Ovary (tissue), 7 donors: ENCODE measurements at regions not wholly inside any gene's neighbourhood (a gene's known extent, or its start where the extent isn't known, plus 50 kb on each side); places are given as distances from the start of the nearest gene placed in this dataset.

Source experiments
- DNase-seq, 5 donors: peaks; one replicate each; pipeline ENCODE4 v3.0.0-alpha.2; 2019 to 2020
- H3K27ac ChIP-seq, 2 donors: fragments of 200-600 bp; one replicate each; pipeline versions ENCODE4 v1.5.1 to v1.8.0; 2019 to 2022
- H3K27me3 ChIP-seq: fragments of 200-600 bp; one replicate; pipeline ENCODE4 v1.8.0; 2022
- H3K36me3 ChIP-seq: fragments of 200-600 bp; sonication (generic); one replicate; pipeline ENCODE4 v1.5.1; 2019
- H3K4me1 ChIP-seq: one replicate; pipeline ENCODE4 v1.8.1; 2013; ENCODE audit warnings: mild to moderate bottlenecking, moderate library complexity; ENCODE audit not compliant: insufficient read depth
- H3K4me3 ChIP-seq: fragments of 200-600 bp; sonication (generic); one replicate; pipeline ENCODE4 v1.5.1; 2017
- H3K9me3 ChIP-seq, 2 donors: fragments of 200-600 bp in 1 of 2; sonication (generic) in 1 of 2; one replicate each; pipeline versions ENCODE4 v1.5.1 to v1.8.1; 2013 to 2019; ENCODE audit warnings: mild to moderate bottlenecking in 1 of 2, moderate library complexity in 1 of 2
- EP300 ChIP-seq: sonication (generic); formaldehyde crosslinking; IDR thresholded peaks from one replicate; pipeline ENCODE4 v1.6.1; 2017; ENCODE audit warnings: antibody characterized with exemption
- POLR2A ChIP-seq: fragments of 450-650 bp; IDR thresholded peaks from one replicate; pipeline ENCODE4 v1.6.1; 2017; ENCODE audit warnings: antibody characterized with exemption, mild to moderate bottlenecking, moderate library complexity
- WGBS, 3 donors: extraction: QIAGEN DNeasy Blood & Tissue Kit in 1 of 3; methylation state at CpG; one replicate each; pipeline versions ENCODE4 v1.1.5 to v1.1.7; 2013 to 2017; 5-methylcytosine and 5-hydroxymethylcytosine counted together
- intact Hi-C, 4 donors: fragments of 100-400 bp; cut with DNase I; formaldehyde crosslinking; loops; one replicate each; pipeline versions ENCODE4 v1.11.0 to v1.15.1; 2022 to 2023
- TF ChIP-seq, protein P1 (sequence below), 3 donors: fragments of 450-650 bp in 2 of 3; fragments of 200-600 bp in 1 of 3; IDR thresholded peaks; one replicate each; pipeline versions ENCODE4 v1.5.1 to v1.8.0; 2016 to 2022; ENCODE audit warnings: antibody characterized with exemption in 3 of 3, mild to moderate bottlenecking in 1 of 3
- donor health status: DM: no; HTN: no; CAD: no; lungs with moderate emphysema.
- donor health status: DM: no; HTN: no; CAD: no.
- donor health status: Bipolar disorder and iron deficiency.
- donor health status: DM: no; HTN: no; CAD: no.
- donor health status: DM: yes; HTN: yes; CAD: no.

GRCh38 chr1:224541072-224541790 lies 74.9 kb upstream of the CNIH3 start:
- DNase-seq: no peak
- intact Hi-C loops: no loop called here
- H3K4me3 ChIP-seq: no peak overlapping the region
- H3K27ac ChIP-seq: no peak overlapping the region
- no peaks in the 10 kb centered on the region for H3K27me3 ChIP-seq
- 38 to 58% (median 50%) methylated on average over 3 of the region's 3 CpGs for WGBS, 3 donors
- H3K4me1 ChIP-seq: no peaks in the 10 kb centered on the region
- no peaks in the 10 kb centered on the region for H3K36me3 ChIP-seq
- TF ChIP-seq, protein P1, sequence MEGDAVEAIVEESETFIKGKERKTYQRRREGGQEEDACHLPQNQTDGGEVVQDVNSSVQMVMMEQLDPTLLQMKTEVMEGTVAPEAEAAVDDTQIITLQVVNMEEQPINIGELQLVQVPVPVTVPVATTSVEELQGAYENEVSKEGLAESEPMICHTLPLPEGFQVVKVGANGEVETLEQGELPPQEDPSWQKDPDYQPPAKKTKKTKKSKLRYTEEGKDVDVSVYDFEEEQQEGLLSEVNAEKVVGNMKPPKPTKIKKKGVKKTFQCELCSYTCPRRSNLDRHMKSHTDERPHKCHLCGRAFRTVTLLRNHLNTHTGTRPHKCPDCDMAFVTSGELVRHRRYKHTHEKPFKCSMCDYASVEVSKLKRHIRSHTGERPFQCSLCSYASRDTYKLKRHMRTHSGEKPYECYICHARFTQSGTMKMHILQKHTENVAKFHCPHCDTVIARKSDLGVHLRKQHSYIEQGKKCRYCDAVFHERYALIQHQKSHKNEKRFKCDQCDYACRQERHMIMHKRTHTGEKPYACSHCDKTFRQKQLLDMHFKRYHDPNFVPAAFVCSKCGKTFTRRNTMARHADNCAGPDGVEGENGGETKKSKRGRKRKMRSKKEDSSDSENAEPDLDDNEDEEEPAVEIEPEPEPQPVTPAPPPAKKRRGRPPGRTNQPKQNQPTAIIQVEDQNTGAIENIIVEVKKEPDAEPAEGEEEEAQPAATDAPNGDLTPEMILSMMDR (IDR thresholded peaks at IDR 0.05): no peak
- no peak for TF ChIP-seq POLR2A
- no peak for TF ChIP-seq EP300
- no peaks in the 10 kb centered on the region for H3K9me3 ChIP-seq

DNA sequence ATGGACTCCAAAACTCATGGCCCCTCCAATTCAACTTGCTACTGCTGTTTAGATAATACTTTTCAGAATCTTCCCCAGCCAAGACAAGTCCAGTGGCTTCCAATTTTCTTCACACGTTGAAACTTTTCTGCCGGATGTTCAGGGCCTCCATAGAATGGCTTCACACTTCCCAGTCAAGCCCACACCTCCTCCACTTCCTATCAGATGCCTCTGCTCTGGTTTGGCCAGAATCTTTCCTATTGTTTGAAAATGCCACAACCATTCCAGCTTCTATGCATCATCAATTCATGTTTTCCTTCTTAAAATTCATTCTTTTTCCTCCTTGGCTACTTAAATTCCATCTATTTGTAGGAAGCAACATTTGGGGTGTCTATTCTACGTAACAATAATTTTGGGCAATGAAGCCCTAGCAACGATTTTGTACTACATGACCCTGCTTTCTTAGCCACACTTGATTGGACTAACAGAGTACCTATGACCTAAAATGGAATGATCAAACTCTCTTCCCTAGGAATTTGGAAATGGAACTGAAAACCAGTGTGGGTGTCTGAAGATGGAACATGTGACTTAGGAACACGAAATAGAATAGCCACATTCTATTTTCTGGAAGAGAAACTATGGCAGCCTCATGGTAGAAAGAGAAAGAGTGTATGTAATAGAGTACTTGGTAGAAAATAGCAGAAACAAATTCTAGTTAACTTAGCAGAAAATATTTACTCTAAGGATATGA lies 74.1 kb upstream of the CNIH3 start:
- no peak overlapping the region for H3K4me3 ChIP-seq
- no peak overlapping the region for H3K27ac ChIP-seq
- no peaks in the 10 kb centered on the region for H3K36me3 ChIP-seq
- H3K9me3 ChIP-seq: no peaks in the 10 kb centered on the region
- WGBS, 3 donors: 84 to 89% (median 88%) methylated on average over 5 of the region's 5 CpGs
- intact Hi-C loops: no loop called here
- H3K4me1 ChIP-seq: no peaks in the 10 kb centered on the region
- H3K27me3 ChIP-seq: no peaks in the 10 kb centered on the region
- no peak for DNase-seq
- no peak for TF ChIP-seq EP300
- TF ChIP-seq, protein P1 (IDR thresholded peaks at IDR 0.05): no peak

DNA sequence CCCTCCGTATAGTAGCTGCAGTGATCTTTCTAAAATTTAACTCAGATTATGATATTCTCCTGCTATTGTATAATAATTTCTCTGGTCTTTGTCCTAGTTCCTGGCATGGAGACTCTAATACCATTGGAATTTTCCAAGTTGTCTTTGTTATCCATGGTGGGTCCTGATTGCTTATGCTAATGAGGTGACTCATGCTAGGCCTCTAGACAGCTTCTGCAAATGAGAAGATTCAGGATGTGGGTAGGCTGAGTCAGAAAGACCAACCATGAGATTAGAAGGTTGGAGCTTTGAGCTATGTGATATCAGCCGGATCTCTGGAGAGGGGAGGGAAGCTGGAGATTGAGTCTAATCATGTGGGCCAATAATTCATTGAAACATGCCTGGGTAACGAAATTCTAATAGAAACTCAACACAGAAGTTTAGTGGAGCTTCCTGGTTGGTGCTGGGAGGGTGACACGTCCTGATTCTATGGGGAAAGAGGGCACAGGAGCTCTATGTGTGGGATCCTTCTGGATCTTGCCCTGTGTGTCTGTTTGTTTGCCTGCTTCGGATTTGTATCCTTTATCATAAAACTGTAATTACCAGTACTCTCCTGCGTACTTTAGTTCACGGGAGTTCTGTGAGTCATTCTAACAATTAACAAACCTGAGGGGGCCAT lies 73.2 kb upstream of the CNIH3 start:
- intact Hi-C loops: no loop called here
- H3K27me3 ChIP-seq: no peaks in the 10 kb centered on the region
- H3K27ac ChIP-seq: no peak overlapping the region
- TF ChIP-seq EP300 (no peak), POLR2A (no peak)
- TF ChIP-seq, protein P1 (IDR thresholded peaks at IDR 0.05): no peak
- DNase-seq: no peak
- no peak overlapping the region for H3K4me3 ChIP-seq
- 70 to 83% (median 76%) methylated on average over 7 of the region's 7 CpGs for WGBS, 3 donors
- H3K9me3 ChIP-seq: no peaks in the 10 kb centered on the region
- H3K4me1 ChIP-seq: no peaks in the 10 kb centered on the region
- H3K36me3 ChIP-seq: no peaks in the 10 kb centered on the region

- Histone ChIP-seq H3K27me3 (no peaks in the 10 kb centered on the region), H3K9me3 (no peaks in the 10 kb centered on the region), H3K4me3 (no peak overlapping the region), H3K36me3 (no peaks in the 10 kb centered on the region), H3K4me1 (no peaks in the 10 kb centered on the region), H3K27ac (no peak overlapping the region)
- 92 to 100% (median 97%) methylated on average over 1 of the region's 1 CpG for WGBS, 3 donors
- no peak for DNase-seq
- intact Hi-C loops: no loop called here
- TF ChIP-seq EP300: no peak
- TF ChIP-seq POLR2A: no peak
- TF ChIP-seq, protein P1 (IDR thresholded peaks at IDR 0.05): no peak
These were observed 72.7 kb upstream of the CNIH3 start for GRCh38 chr1:224543453-224543852.
